Astrocyte of the cerebellum (primary cell): ENCODE measurements at regions not wholly inside any gene's neighbourhood (a gene's known extent, or its start where the extent isn't known, plus 50 kb on each side); places are given as distances from the start of the nearest gene placed in this dataset.

Source experiments
- DNase-seq: peaks from one replicate; pipeline ENCODE4 v3.0.0-alpha.2; 2011; ENCODE audit warnings: low read depth
- H3K4me3 ChIP-seq: 2 replicates; pipeline ENCODE4 v1.5.1; 2011; ENCODE audit warnings: mild to moderate bottlenecking, low read depth, low read length, moderate library complexity
- CTCF ChIP-seq: IDR thresholded peaks from 2 replicates; pipeline ENCODE4 v1.5.1; 2012; ENCODE audit warnings: low read length, low read depth, moderate library complexity, mild to moderate bottlenecking; ENCODE audit errors: missing control alignments
- in situ Hi-C: cut with HindIII; loops from 2 replicates; pipeline ENCODE4 v1.10.0; 2017; ENCODE audit warnings: low sequenced_read_pairs

GRCh38 chr13:112140366-112140765 is 73.4 kb downstream of the SOX1 start:
- no peak for DNase-seq
- no peak overlapping the region for H3K4me3 ChIP-seq
- no peak for TF ChIP-seq CTCF
- in situ Hi-C loops: no loop called here

DNA sequence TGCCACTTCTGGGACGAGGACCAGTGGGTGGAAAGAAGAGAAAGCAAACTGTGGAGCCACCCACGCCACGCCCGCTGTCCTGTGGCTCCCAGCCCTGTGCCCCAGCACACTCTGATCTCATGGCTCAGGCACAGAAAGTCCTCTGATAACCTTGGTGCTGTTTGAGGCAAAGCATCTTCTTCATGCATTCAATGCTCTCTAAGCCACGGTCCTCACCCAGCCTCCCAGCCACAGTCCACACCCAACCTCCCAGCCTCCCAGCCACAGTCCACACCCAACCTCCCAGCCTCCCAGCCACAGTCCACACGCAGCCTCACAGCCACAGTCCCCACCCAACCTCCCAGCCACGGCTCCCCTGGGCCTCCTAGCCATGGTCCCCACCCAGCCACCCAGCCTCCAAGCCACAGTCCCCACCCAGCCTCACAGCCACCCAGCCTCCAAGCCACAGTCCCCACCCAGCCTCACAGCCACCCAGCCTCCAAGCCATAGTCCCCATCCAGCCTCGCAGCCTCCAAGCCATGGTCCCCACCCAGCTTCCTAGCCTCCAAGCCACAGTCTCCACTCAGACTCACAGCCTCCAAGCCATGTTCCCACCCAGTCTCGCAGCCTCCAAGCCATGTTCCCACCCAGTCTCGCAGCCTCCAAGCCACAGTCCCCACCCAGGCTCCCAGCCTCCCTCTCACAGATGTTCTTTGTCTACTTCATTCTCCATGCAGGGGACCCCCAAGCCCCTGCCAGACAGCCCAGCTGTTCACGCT is 74.9 kb downstream of the SOX1 start:
- in situ Hi-C loops: no loop called here
- no peak for DNase-seq
- H3K4me3 ChIP-seq: no peak overlapping the region
- TF ChIP-seq CTCF: no peak

GRCh38 chr13:112142401-112142930 is 75.5 kb downstream of the SOX1 start:
- H3K4me3 ChIP-seq: no peak overlapping the region
- TF ChIP-seq CTCF: no peak
- in situ Hi-C loops: no loop called here
- no peak for DNase-seq

- TF ChIP-seq CTCF: no peak
- no peak for DNase-seq
- in situ Hi-C loops: no loop called here
- H3K4me3 ChIP-seq: no peak overlapping the region
Measured at GRCh38 chr13:112143046-112143752, 76.2 kb downstream of the SOX1 start.

DNA sequence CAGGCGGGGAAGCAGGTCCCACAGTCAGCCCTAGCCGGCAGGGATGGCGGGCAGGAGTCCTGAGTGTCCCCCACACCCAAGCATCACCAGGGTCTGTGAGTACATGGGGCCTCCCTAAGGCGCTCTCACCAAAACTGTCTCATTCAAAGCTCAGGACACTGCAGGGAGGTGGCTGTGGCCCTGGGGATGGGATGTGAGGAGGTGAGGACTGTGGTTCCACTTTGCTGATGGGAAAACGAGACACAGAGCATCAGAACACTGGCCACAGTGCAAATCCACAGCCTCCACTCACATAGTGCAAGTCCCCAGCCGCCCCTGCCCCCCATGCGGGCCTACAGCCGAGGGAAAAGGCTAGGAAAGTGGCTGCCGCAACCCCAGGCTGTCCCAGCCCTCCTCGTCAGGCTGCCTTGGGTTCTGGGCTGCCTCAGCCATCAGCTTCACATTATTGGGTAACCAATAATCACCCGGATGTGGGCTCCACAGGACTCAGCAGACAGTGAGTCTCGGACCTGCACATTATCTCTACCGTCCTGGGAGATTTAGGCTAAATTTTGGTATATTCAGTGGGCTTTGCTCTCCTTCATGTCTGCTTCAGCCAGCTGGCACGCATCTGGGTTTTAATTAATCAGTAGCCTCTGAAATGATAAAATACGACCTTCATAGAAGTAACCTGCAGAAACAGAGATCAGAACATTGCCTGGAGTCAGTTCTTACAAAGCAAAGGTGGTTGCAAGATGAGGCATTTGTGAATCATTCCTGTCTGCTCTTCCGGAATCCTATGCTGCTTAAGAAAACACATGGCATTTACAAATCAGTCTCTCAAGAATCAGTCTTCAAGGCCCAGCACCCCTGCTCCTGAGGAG is 77.0 kb downstream of the SOX1 start:
- DNase-seq: no peak
- no peak overlapping the region for H3K4me3 ChIP-seq
- in situ Hi-C loops: no loop called here
- no peak for TF ChIP-seq CTCF
